K562 (cell line): ENCODE measurements at regions not wholly inside any gene's neighbourhood (a gene's known extent, or its start where the extent isn't known, plus 50 kb on each side); places are given as distances from the start of the nearest gene placed in this dataset.

Experiments
- HIVEP1 ChIP-seq: fragments of 250-450 bp; sonication (Bioruptor Pico); IDR thresholded peaks from 2 replicates; pipeline ENCODE4 v1.4.0; 2020; ENCODE audit warnings: mild to moderate bottlenecking
- ZNF263 ChIP-seq: sonication (generic); formaldehyde crosslinking; IDR thresholded peaks from 2 replicates; pipeline ENCODE4 v1.8.0; 2022; ENCODE audit warnings: mild to moderate bottlenecking, missing genetic modification reagents, borderline replicate concordance
- TF ChIP-seq, protein P1 (sequence below): fragments of 200-800 bp; sonication (Bioruptor generic); IDR thresholded peaks from 2 replicates; pipeline ENCODE4 v1.6.1; 2016; ENCODE audit warnings: missing genetic modification characterization, missing compliant biosample characterization
- TF ChIP-seq, protein P2 (sequence below): fragments of 250-450 bp; sonication (Bioruptor Pico); IDR thresholded peaks from 2 replicates; pipeline ENCODE4 v1.4.0; 2020; ENCODE audit warnings: borderline replicate concordance
- TF ChIP-seq, protein P3 (sequence below), 3 experiments: IDR thresholded peaks in 2 of 3; conservative IDR thresholded peaks in 1 of 3; 2 replicates each; pipeline ENCODE4 v1.5.1; 2011 to 2012; ENCODE audit warnings: low read length in 3 of 3, mild to moderate bottlenecking in 3 of 3, control low read depth in 2 of 3, improper control_type of control experiment in 1 of 3, inconsistent platforms in 1 of 3, low read depth in 1 of 3, mixed read lengths in 1 of 3, moderate library complexity in 1 of 3; ENCODE audit not compliant: insufficient read depth in 2 of 3

- TF ChIP-seq, protein P1, sequence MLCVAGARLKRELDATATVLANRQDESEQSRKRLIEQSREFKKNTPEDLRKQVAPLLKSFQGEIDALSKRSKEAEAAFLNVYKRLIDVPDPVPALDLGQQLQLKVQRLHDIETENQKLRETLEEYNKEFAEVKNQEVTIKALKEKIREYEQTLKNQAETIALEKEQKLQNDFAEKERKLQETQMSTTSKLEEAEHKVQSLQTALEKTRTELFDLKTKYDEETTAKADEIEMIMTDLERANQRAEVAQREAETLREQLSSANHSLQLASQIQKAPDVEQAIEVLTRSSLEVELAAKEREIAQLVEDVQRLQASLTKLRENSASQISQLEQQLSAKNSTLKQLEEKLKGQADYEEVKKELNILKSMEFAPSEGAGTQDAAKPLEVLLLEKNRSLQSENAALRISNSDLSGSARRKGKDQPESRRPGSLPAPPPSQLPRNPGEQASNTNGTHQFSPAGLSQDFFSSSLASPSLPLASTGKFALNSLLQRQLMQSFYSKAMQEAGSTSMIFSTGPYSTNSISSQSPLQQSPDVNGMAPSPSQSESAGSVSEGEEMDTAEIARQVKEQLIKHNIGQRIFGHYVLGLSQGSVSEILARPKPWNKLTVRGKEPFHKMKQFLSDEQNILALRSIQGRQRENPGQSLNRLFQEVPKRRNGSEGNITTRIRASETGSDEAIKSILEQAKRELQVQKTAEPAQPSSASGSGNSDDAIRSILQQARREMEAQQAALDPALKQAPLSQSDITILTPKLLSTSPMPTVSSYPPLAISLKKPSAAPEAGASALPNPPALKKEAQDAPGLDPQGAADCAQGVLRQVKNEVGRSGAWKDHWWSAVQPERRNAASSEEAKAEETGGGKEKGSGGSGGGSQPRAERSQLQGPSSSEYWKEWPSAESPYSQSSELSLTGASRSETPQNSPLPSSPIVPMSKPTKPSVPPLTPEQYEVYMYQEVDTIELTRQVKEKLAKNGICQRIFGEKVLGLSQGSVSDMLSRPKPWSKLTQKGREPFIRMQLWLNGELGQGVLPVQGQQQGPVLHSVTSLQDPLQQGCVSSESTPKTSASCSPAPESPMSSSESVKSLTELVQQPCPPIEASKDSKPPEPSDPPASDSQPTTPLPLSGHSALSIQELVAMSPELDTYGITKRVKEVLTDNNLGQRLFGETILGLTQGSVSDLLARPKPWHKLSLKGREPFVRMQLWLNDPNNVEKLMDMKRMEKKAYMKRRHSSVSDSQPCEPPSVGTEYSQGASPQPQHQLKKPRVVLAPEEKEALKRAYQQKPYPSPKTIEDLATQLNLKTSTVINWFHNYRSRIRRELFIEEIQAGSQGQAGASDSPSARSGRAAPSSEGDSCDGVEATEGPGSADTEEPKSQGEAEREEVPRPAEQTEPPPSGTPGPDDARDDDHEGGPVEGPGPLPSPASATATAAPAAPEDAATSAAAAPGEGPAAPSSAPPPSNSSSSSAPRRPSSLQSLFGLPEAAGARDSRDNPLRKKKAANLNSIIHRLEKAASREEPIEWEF (CRISPR knock-in tag), result no peak
- TF ChIP-seq, protein P2, sequence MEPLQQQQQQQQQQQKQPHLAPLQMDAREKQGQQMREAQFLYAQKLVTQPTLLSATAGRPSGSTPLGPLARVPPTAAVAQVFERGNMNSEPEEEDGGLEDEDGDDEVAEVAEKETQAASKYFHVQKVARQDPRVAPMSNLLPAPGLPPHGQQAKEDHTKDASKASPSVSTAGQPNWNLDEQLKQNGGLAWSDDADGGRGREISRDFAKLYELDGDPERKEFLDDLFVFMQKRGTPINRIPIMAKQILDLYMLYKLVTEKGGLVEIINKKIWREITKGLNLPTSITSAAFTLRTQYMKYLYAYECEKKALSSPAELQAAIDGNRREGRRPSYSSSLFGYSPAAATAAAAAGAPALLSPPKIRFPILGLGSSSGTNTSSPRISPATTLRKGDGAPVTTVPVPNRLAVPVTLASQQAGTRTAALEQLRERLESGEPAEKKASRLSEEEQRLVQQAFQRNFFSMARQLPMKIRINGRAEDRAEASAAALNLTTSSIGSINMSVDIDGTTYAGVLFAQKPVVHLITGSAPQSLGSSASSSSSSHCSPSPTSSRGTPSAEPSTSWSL, result no peak
- TF ChIP-seq ZNF263 (CRISPR knock-in tag) (no peak), HIVEP1 (CRISPR knock-in tag) (no peak)
- TF ChIP-seq, protein P3, sequence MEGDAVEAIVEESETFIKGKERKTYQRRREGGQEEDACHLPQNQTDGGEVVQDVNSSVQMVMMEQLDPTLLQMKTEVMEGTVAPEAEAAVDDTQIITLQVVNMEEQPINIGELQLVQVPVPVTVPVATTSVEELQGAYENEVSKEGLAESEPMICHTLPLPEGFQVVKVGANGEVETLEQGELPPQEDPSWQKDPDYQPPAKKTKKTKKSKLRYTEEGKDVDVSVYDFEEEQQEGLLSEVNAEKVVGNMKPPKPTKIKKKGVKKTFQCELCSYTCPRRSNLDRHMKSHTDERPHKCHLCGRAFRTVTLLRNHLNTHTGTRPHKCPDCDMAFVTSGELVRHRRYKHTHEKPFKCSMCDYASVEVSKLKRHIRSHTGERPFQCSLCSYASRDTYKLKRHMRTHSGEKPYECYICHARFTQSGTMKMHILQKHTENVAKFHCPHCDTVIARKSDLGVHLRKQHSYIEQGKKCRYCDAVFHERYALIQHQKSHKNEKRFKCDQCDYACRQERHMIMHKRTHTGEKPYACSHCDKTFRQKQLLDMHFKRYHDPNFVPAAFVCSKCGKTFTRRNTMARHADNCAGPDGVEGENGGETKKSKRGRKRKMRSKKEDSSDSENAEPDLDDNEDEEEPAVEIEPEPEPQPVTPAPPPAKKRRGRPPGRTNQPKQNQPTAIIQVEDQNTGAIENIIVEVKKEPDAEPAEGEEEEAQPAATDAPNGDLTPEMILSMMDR (IDR thresholded peaks at IDR 0.05 in 2 of 3, conservative IDR thresholded peaks at IDR 0.05 in 1 of 3; ENCODE audit: insufficient read depth in 2 of 3, low read depth in 1 of 3, low read length in 3 of 3), result no peak
Measured at GRCh38 chr6:144602523-144603180, 317.5 kb downstream of the UTRN start.
